Panc1 (cell line): ENCODE measurements at regions not wholly inside any gene's neighbourhood (a gene's known extent, or its start where the extent isn't known, plus 50 kb on each side); places are given as distances from the start of the nearest gene placed in this dataset.

Experiments used
- ATAC-seq: fragments of 200-7000 bp; cut with Tn5 transposase; 2 replicates; pipeline ENCODE4 v1.9.1; 2020; ENCODE audit warnings: mild to moderate bottlenecking, moderate library complexity
- BruUV-seq: library from RNA; stranded (reverse); fragments of 400-500 nt; replicated peaks from 2 replicates; lab custom pipeline; 2021; lab: Mats Ljungman, UMichigan
- CTCF ChIA-PET: fragments of 300-600 bp; sonication (Branson Sonifier 250); formaldehyde crosslinking; loops from one replicate; lab custom pipeline; 2022; ENCODE audit warnings: antibody characterized with exemption; lab: Charles Lee
- POLR2A ChIA-PET: fragments of 300-600 bp; sonication (Branson Sonifier 250); formaldehyde crosslinking; loops from one replicate; lab custom pipeline; 2022; ENCODE audit warnings: antibody characterized with exemption; lab: Charles Lee
- DNase-seq: peaks from one replicate; pipeline ENCODE4 v3.0.0-alpha.2; 2010; ENCODE audit warnings: low read depth, low spot score
- H3K27ac ChIP-seq: 2 replicates; pipeline ENCODE4 v1.5.1; 2011; ENCODE audit warnings: mild to moderate bottlenecking, low read length, inconsistent platforms
- H3K27me3 ChIP-seq: fragments of 200-500 bp; sonication (Bioruptor generic); 2 replicates; pipeline ENCODE4 v1.6.0; 2014; ENCODE audit warnings: low read length, inconsistent platforms; ENCODE audit not compliant: control insufficient read depth, insufficient read depth
- H3K36me3 ChIP-seq: fragments of 200-500 bp; sonication (Bioruptor generic); 2 replicates; pipeline ENCODE4 v1.5.1; 2014; ENCODE audit warnings: inconsistent platforms, mild to moderate bottlenecking, low read length, moderate library complexity; ENCODE audit not compliant: control insufficient read depth, insufficient read depth
- H3K4me1 ChIP-seq: 2 replicates; pipeline ENCODE4 v1.5.1; 2011; ENCODE audit warnings: inconsistent platforms, mild to moderate bottlenecking, low read length, moderate library complexity; ENCODE audit not compliant: control insufficient read depth, insufficient read depth
- H3K4me3 ChIP-seq, 2 experiments: 2 replicates each; pipeline ENCODE4 v1.5.1; 2011 to 2012; ENCODE audit warnings: low read depth in 2 of 2, low read length in 2 of 2, mild to moderate bottlenecking in 2 of 2, inconsistent platforms in 1 of 2, moderate library complexity in 1 of 2
- H3K9me3 ChIP-seq: fragments of 200-500 bp; sonication (Bioruptor generic); 2 replicates; pipeline ENCODE4 v1.5.1; 2014; ENCODE audit warnings: low read depth, mild to moderate bottlenecking, inconsistent platforms, low read length, moderate library complexity; ENCODE audit not compliant: control insufficient read depth, insufficient read depth
- CTCF ChIP-seq: fragments of 450-650 bp; IDR thresholded peaks from 2 replicates; pipeline ENCODE4 v1.5.1; 2017; ENCODE audit warnings: mild to moderate bottlenecking
- POLR2AphosphoS5 ChIP-seq: IDR thresholded peaks from 2 replicates; pipeline ENCODE4 v1.6.1; 2012; ENCODE audit warnings: mild to moderate bottlenecking, low read depth, low read length, moderate library complexity
- REST ChIP-seq, 2 experiments: IDR thresholded peaks; 2 replicates each; pipeline ENCODE4 v1.6.1; 2011 to 2012; ENCODE audit warnings: low read depth in 2 of 2, control low read depth in 1 of 2, low read length in 1 of 2, mild to moderate bottlenecking in 1 of 2, moderate library complexity in 1 of 2; ENCODE audit not compliant: insufficient read depth in 1 of 2
- SIN3A ChIP-seq: IDR thresholded peaks from 2 replicates; pipeline ENCODE4 v1.6.1; 2012; ENCODE audit warnings: low read depth, mild to moderate bottlenecking, low read length, moderate library complexity, borderline replicate concordance; ENCODE audit not compliant: insufficient read depth
- TCF7L2 ChIP-seq: IDR thresholded peaks from 2 replicates; pipeline ENCODE4 v1.6.1; 2011; ENCODE audit warnings: mild to moderate bottlenecking, low read depth, low read length, inconsistent platforms
- in situ Hi-C: cut with HindIII; loops from 2 replicates; pipeline ENCODE4 v1.10.0; 2016; ENCODE audit warnings: low sequenced_read_pairs, low pct_unique_long_range_greater_than_20kb
- intact Hi-C: fragments of 100-400 bp; cut with micrococcal nuclease; formaldehyde crosslinking; loops from one replicate; pipeline ENCODE4 v1.10.0; 2022; ENCODE audit not compliant: unreplicated experiment

- intact Hi-C loops (no loop called here), in situ Hi-C loops (no loop called here)
- no TSS peak for BruUV-seq
- Histone ChIP-seq H3K36me3 (no peaks in the 10 kb centered on the region), H3K27me3 (no peaks in the 10 kb centered on the region), H3K4me1 (no peaks in the 10 kb centered on the region), H3K9me3 (no peaks in the 10 kb centered on the region), H3K27ac (no peak overlapping the region), H3K4me3 (no peak overlapping the region)
- POLR2A ChIA-PET = no interaction called here
- no peak for DNase-seq
- no peak for ATAC-seq
- TF ChIP-seq SIN3A (no peak), REST (IDR thresholded peaks at IDR 0.05; ENCODE audit: insufficient read depth in 1 of 2, low read depth in 2 of 2, low read length in 1 of 2) (no peak), CTCF (no peak), TCF7L2 (no peak), POLR2AphosphoS5 (no peak)
- CTCF ChIA-PET = no interaction called here
These were observed 364.7 kb downstream of the MBD2 start for GRCh38 chr18:53859764-53860163.

- DNase-seq (no peak), ATAC-seq (no peak)
- ChIA-PET CTCF (no interaction called here), POLR2A (no interaction called here)
- TF ChIP-seq POLR2AphosphoS5 (no peak), REST (IDR thresholded peaks at IDR 0.05; ENCODE audit: insufficient read depth in 1 of 2, low read depth in 2 of 2, low read length in 1 of 2) (no peak), TCF7L2 (no peak), SIN3A (no peak), CTCF (no peak)
- Histone ChIP-seq H3K9me3 (no peaks in the 10 kb centered on the region), H3K4me1 (no peaks in the 10 kb centered on the region), H3K4me3 (no peak overlapping the region), H3K27ac (no peak overlapping the region), H3K27me3 (no peaks in the 10 kb centered on the region), H3K36me3 (no peaks in the 10 kb centered on the region)
- BruUV-seq = no TSS peak
- in situ Hi-C loops (no loop called here), intact Hi-C loops (no loop called here)
These were observed 373.6 kb downstream of the MBD2 start for GRCh38 chr18:53850902-53851301.
